ENCODE measurements at regions not wholly inside any gene's neighbourhood (a gene's known extent, or its start where the extent isn't known, plus 50 kb on each side); places are given as distances from the start of the nearest gene placed in this dataset.

- peaks cover 8% of the 10 kb centered on the region for H3K4me1 Mint-ChIP-seq
- H3K9me3 Mint-ChIP-seq = no peaks in the 10 kb centered on the region
- no peaks in the 10 kb centered on the region for H3K27me3 Mint-ChIP-seq
- DNase-seq = no peak
- peak; percentile 42 for ATAC-seq
- no peaks in the 10 kb centered on the region for H3K36me3 Mint-ChIP-seq (ENCODE audit: low read depth)
- H3K4me3 Mint-ChIP-seq = no peak overlapping the region
- H3K27ac Mint-ChIP-seq = no peak overlapping the region
Measured at GRCh38 chr4:120977435-120977997, 55.0 kb upstream of the PRDM5 start.

- DNase-seq (no peak), ATAC-seq (peak; percentile 80)
- no peaks in the 10 kb centered on the region for H3K36me3 Mint-ChIP-seq (ENCODE audit: low read depth)
Measured at GRCh38 chr4:120973207-120973606, 50.7 kb upstream of the PRDM5 start.

More at GRCh38 chr4:120973207-120973606, 50.7 kb upstream of the PRDM5 start:
- H3K9me3 Mint-ChIP-seq = no peaks in the 10 kb centered on the region
- no peak overlapping the region for H3K4me3 Mint-ChIP-seq
- peak overlapping the region; percentile 44 for H3K27ac Mint-ChIP-seq
- H3K4me1 Mint-ChIP-seq = peaks cover 8% of the 10 kb centered on the region
- no peaks in the 10 kb centered on the region for H3K27me3 Mint-ChIP-seq
